Caki2 (cell line): ENCODE measurements at regions not wholly inside any gene's neighbourhood (a gene's known extent, or its start where the extent isn't known, plus 50 kb on each side); places are given as distances from the start of the nearest gene placed in this dataset.

ENCODE experiments used
- DNase-seq: peaks from one replicate; pipeline ENCODE4 v3.0.0-alpha.2; 2015; ENCODE audit warnings: low read depth
- in situ Hi-C: cut with HindIII; loops from 2 replicates; pipeline ENCODE4 v1.10.0; 2016; ENCODE audit warnings: low sequenced_read_pairs, low pct_unique_long_range_greater_than_20kb, mixed read lengths

GRCh38 chr6:156061465-156061864 is 605.8 kb upstream of the NOX3 start:
- no peak for DNase-seq
- in situ Hi-C loops = no loop called here

GRCh38 chr6:156060013-156060412 is 604.4 kb upstream of the NOX3 start:
- in situ Hi-C loops = no loop called here
- DNase-seq = no peak

- in situ Hi-C loops = no loop called here
- DNase-seq = no peak
Measured at GRCh38 chr6:156058356-156058755, 602.7 kb upstream of the NOX3 start.

- in situ Hi-C loops = no loop called here
- no peak for DNase-seq
Measured at GRCh38 chr6:156057869-156058268, 602.2 kb upstream of the NOX3 start.

GRCh38 chr6:156056085-156056484 is 600.4 kb upstream of the NOX3 start:
- DNase-seq = no peak
- in situ Hi-C loops = no loop called here

- in situ Hi-C loops = no loop called here
- DNase-seq = no peak
Measured at GRCh38 chr6:156053626-156054025, 598.0 kb upstream of the NOX3 start.

GRCh38 chr6:156046841-156047449 is 591.3 kb upstream of the NOX3 start:
- in situ Hi-C loops = no loop called here

GRCh38 chr6:156046268-156046665 is 590.6 kb upstream of the NOX3 start:
- no peak for DNase-seq
- in situ Hi-C loops = no loop called here

More at GRCh38 chr6:156046841-156047449, 591.3 kb upstream of the NOX3 start:
- no peak for DNase-seq

- no peak for DNase-seq
- in situ Hi-C loops = no loop called here
Measured at GRCh38 chr6:156045401-156046267, 590.0 kb upstream of the NOX3 start.

GRCh38 chr6:156033598-156033997 is 578.0 kb upstream of the NOX3 start:
- no peak for DNase-seq
- in situ Hi-C loops = no loop called here

GRCh38 chr6:156031516-156031915 is 575.9 kb upstream of the NOX3 start:
- in situ Hi-C loops = no loop called here
- DNase-seq = no peak

- in situ Hi-C loops = no loop called here
- DNase-seq = no peak
Measured at GRCh38 chr6:156030053-156030452, 574.4 kb upstream of the NOX3 start.

GRCh38 chr6:156029286-156029985 is 573.8 kb upstream of the NOX3 start:
- DNase-seq = no peak
- in situ Hi-C loops = no loop called here

GRCh38 chr6:156028335-156029131 is 572.9 kb upstream of the NOX3 start:
- DNase-seq = no peak
- in situ Hi-C loops = no loop called here

GRCh38 chr6:156027248-156027626 is 571.6 kb upstream of the NOX3 start:
- DNase-seq = no peak
- in situ Hi-C loops = no loop called here

- no peak for DNase-seq
- in situ Hi-C loops = no loop called here
Measured at GRCh38 chr6:156026486-156027247, 571.0 kb upstream of the NOX3 start.

- DNase-seq = no peak
- in situ Hi-C loops = no loop called here
Measured at GRCh38 chr6:156024339-156024738, 568.7 kb upstream of the NOX3 start.
